B cell (primary cell): ENCODE measurements at regions not wholly inside any gene's neighbourhood (a gene's known extent, or its start where the extent isn't known, plus 50 kb on each side); places are given as distances from the start of the nearest gene placed in this dataset.

Experiments used
- ATAC-seq: fragments of 200-7000 bp; cut with Tn5 transposase; one replicate; pipeline ENCODE4 v1.10.0; 2021; ENCODE audit warnings: low read depth, mild to moderate bottlenecking, moderate number of reproducible peaks, moderate library complexity
- CTCF ChIA-PET: fragments of 350-600 bp; sonication (Branson Sonifier 250); formaldehyde crosslinking; loops from one replicate; lab custom pipeline; 2021; ENCODE audit warnings: antibody characterized with exemption, inconsistent platforms; lab: Charles Lee
- POLR2A ChIA-PET: fragments of 350-600 bp; sonication (Branson Sonifier 250); formaldehyde crosslinking; loops from one replicate; lab custom pipeline; 2021; ENCODE audit warnings: antibody characterized with exemption; lab: Charles Lee
- DNase-seq: peaks from one replicate; pipeline ENCODE4 v3.0.0; 2013
- H2AFZ ChIP-seq: 2 replicates; pipeline ENCODE4 v1.6.1; 2012; ENCODE audit warnings: mild to moderate bottlenecking, low read depth, low read length; ENCODE audit not compliant: insufficient read depth, poor library complexity, severe bottlenecking
- H3K27ac ChIP-seq, 2 donors: 1 replicate in 1 of 2; 2 replicates in 1 of 2; pipeline ENCODE4 v1.5.1; 2012 to 2013; ENCODE audit warnings: low read length in 2 of 2, mild to moderate bottlenecking in 2 of 2, moderate library complexity in 1 of 2
- H3K27me3 ChIP-seq, 4 experiments: fragments of 200-600 bp in 1 of 4; sonication (generic) in 1 of 4; replicated peaks in 1 of 4; 1 replicate in 2 of 4; 2 replicates in 2 of 4; pipeline versions ENCODE4 v1.6.1 to v1.7.0; 2013 to 2016; ENCODE audit warnings: low read length in 3 of 4, mild to moderate bottlenecking in 2 of 4, mixed read lengths in 1 of 4, moderate library complexity in 1 of 4; ENCODE audit not compliant: insufficient read depth in 4 of 4, control insufficient read depth in 3 of 4; ENCODE audit errors: control extremely low read depth in 1 of 4
- H3K36me3 ChIP-seq, 2 experiments: replicated peaks in 1 of 2; 1 replicate in 1 of 2; 2 replicates in 1 of 2; pipeline versions ENCODE4 v1.6.1 to v1.7.1; 2013; ENCODE audit warnings: low read length in 1 of 2; ENCODE audit not compliant: insufficient read depth in 2 of 2, control insufficient read depth in 1 of 2; ENCODE audit errors: control extremely low read depth in 1 of 2, extremely low read depth in 1 of 2
- H3K4me1 ChIP-seq, 2 donors: fragments of 200-600 bp in 1 of 2; sonication (generic) in 1 of 2; 1 replicate in 1 of 2; 2 replicates in 1 of 2; pipeline versions ENCODE4 v1.5.1 to v1.6.1; 2013 to 2017; ENCODE audit warnings: low read length in 2 of 2; ENCODE audit not compliant: control insufficient read depth in 2 of 2, insufficient read depth in 2 of 2
- H3K4me2 ChIP-seq: replicated peaks from 2 replicates; pipeline ENCODE3; 2012; ENCODE audit warnings: mild to moderate bottlenecking, low read depth, low read length; ENCODE audit not compliant: poor library complexity, severe bottlenecking
- H3K4me3 ChIP-seq, 5 experiments: fragments of 200-600 bp in 1 of 5; sonication (generic) in 1 of 5; 1 replicate in 3 of 5; 2 replicates in 2 of 5; pipeline versions ENCODE4 v1.5.1 to v1.7.0; 2011 to 2016; ENCODE audit warnings: low read length in 4 of 5, mild to moderate bottlenecking in 4 of 5, low read depth in 2 of 5, control low read depth in 1 of 5, moderate library complexity in 1 of 5; ENCODE audit not compliant: insufficient read depth in 1 of 5; ENCODE audit errors: control extremely low read depth in 1 of 5, extremely low read depth in 1 of 5
- H3K79me2 ChIP-seq: fragments of 200-600 bp; sonication (generic); one replicate; pipeline ENCODE4 v1.6.0; 2016; ENCODE audit warnings: low read length; ENCODE audit not compliant: control insufficient read depth, insufficient read depth
- H3K9ac ChIP-seq: fragments of 200-600 bp; sonication (generic); 2 replicates; pipeline ENCODE4 v1.6.1; 2017; ENCODE audit warnings: mild to moderate bottlenecking, low read length, moderate library complexity
- H3K9me3 ChIP-seq, 3 donors: one replicate each; pipeline versions ENCODE4 v1.6.1 to v1.7.1; 2013; ENCODE audit warnings: low read length in 2 of 3; ENCODE audit not compliant: control insufficient read depth in 2 of 3, insufficient read depth in 1 of 3; ENCODE audit errors: control extremely low read depth in 1 of 3
- H4K20me1 ChIP-seq: 2 replicates; pipeline ENCODE4 v1.6.0; 2012; ENCODE audit warnings: mild to moderate bottlenecking, low read length; ENCODE audit not compliant: insufficient read depth, control insufficient read depth, poor library complexity, severe bottlenecking
- H3K27ac Mint-ChIP-seq: one replicate; pipeline ENCODE4 v1.8.0; 2021; ENCODE audit warnings: mixed read lengths
- H3K27me3 Mint-ChIP-seq: one replicate; pipeline ENCODE4 v1.8.0; 2021; ENCODE audit warnings: mixed read lengths
- H3K4me1 Mint-ChIP-seq: one replicate; pipeline ENCODE4 v1.8.0; 2021; ENCODE audit warnings: mixed read lengths
- H3K4me3 Mint-ChIP-seq: one replicate; pipeline ENCODE4 v1.8.0; 2021; ENCODE audit warnings: mixed read lengths
- H3K9me3 Mint-ChIP-seq: one replicate; pipeline ENCODE4 v1.8.0; 2022; ENCODE audit warnings: mixed read lengths; ENCODE audit not compliant: insufficient read depth
- CTCF ChIP-seq: fragments of 200-600 bp; IDR thresholded peaks from one replicate; pipeline ENCODE4 v1.8.0; 2022; ENCODE audit warnings: antibody characterized with exemption, mild to moderate bottlenecking
- EZH2 ChIP-seq: IDR thresholded peaks from 2 replicates; pipeline ENCODE4 v1.6.1; 2012; ENCODE audit warnings: borderline replicate concordance, low read depth, mild to moderate bottlenecking, moderate library complexity, low read length; ENCODE audit not compliant: insufficient read depth, poor library complexity, severe bottlenecking
- WGBS: methylation state at CpG from one replicate; pipeline ENCODE4 v1.1.5; 2013; ENCODE audit warnings: missing lambda C conversion rate; ENCODE audit not compliant: insufficient coverage; 5-methylcytosine and 5-hydroxymethylcytosine counted together
- intact Hi-C: fragments of 100-400 bp; cut with micrococcal nuclease; formaldehyde crosslinking; loops from one replicate; pipeline ENCODE4 v1.10.0; 2022

GRCh38 chr20:10771435-10772140, 97.8 kb upstream of the JAG1 start:
- WGBS, result no CpG with 5 or more reads among the region's 1 CpG
- H3K4me2 ChIP-seq, result no peak overlapping the region
- ChIA-PET POLR2A (no interaction called here), CTCF (no interaction called here)
- H4K20me1 ChIP-seq, result no peaks in the 10 kb centered on the region
- no peak overlapping the region for H2AFZ ChIP-seq
- no peaks in the 10 kb centered on the region for H3K36me3 ChIP-seq
- no peaks in the 10 kb centered on the region for H3K27me3 ChIP-seq
- DNase-seq (no peak), ATAC-seq (no peak)
- H3K27ac ChIP-seq, result no peak overlapping the region
- no peaks in the 10 kb centered on the region for H3K79me2 ChIP-seq
- H3K9me3 Mint-ChIP-seq, result no peaks in the 10 kb centered on the region
- H3K4me1 Mint-ChIP-seq, result no peaks in the 10 kb centered on the region
- no peak overlapping the region for H3K4me3 Mint-ChIP-seq
- no peak overlapping the region for H3K9ac ChIP-seq
- no peaks in the 10 kb centered on the region for H3K9me3 ChIP-seq
- no peak overlapping the region for H3K27ac Mint-ChIP-seq
- no peaks in the 10 kb centered on the region for H3K27me3 Mint-ChIP-seq
- no peaks in the 10 kb centered on the region for H3K4me1 ChIP-seq
- H3K4me3 ChIP-seq, result no peak overlapping the region
- intact Hi-C loops, result no loop called here
- TF ChIP-seq CTCF, result no peak
- TF ChIP-seq EZH2, result no peak

- ChIA-PET CTCF (no interaction called here), POLR2A (no interaction called here)
- Histone ChIP-seq H3K27me3 (no peaks in the 10 kb centered on the region), H3K4me2 (no peak overlapping the region), H3K4me1 (no peaks in the 10 kb centered on the region), H3K79me2 (no peaks in the 10 kb centered on the region), H4K20me1 (no peaks in the 10 kb centered on the region), H3K9me3 (no peaks in the 10 kb centered on the region), H3K9ac (no peak overlapping the region), H3K27ac (no peak overlapping the region), H2AFZ (no peak overlapping the region), H3K4me3 (no peak overlapping the region), H3K36me3 (no peaks in the 10 kb centered on the region)
- DNase-seq, result no peak
- intact Hi-C loops, result no loop called here
- Mint-ChIP-seq H3K27ac (no peak overlapping the region), H3K9me3 (no peaks in the 10 kb centered on the region), H3K4me1 (no peaks in the 10 kb centered on the region), H3K27me3 (no peaks in the 10 kb centered on the region), H3K4me3 (no peak overlapping the region)
- 100% methylated on average over 1 of the region's 1 CpG for WGBS
- TF ChIP-seq CTCF, result no peak
- TF ChIP-seq EZH2, result no peak
- ATAC-seq, result no peak
Observed at GRCh38 chr20:10774357-10774943, 100.7 kb upstream of the JAG1 start.
